WTC11 (cell line): ENCODE measurements at regions not wholly inside any gene's neighbourhood (a gene's known extent, or its start where the extent isn't known, plus 50 kb on each side); places are given as distances from the start of the nearest gene placed in this dataset.

ENCODE experiments used
- ATAC-seq: fragments of 200-7000 bp; cut with Tn5 transposase; 2 replicates; pipeline ENCODE4 v1.10.0; 2021; ENCODE audit warnings: mild to moderate bottlenecking, moderate library complexity
- CTCF ChIA-PET: fragments of 300-600 bp; sonication (Branson Sonifier 250); formaldehyde crosslinking; loops from one replicate; lab custom pipeline; 2021; ENCODE audit warnings: antibody characterized with exemption; lab: Charles Lee
- POLR2A ChIA-PET: fragments of 350-600 bp; sonication (Branson Sonifier 250); formaldehyde crosslinking; loops from one replicate; lab custom pipeline; 2021; ENCODE audit warnings: antibody characterized with exemption; lab: Charles Lee
- DNase-seq: peaks from one replicate; pipeline ENCODE4 v3.0.0; 2021; ENCODE audit warnings: low spot score
- H3K27ac Mint-ChIP-seq: 2 replicates; pipeline ENCODE4 v1.8.0; 2021; ENCODE audit warnings: mixed read lengths
- H3K27me3 Mint-ChIP-seq: 2 replicates; pipeline ENCODE4 v1.8.0; 2021; ENCODE audit warnings: low read depth, mild to moderate bottlenecking, moderate library complexity, mixed read lengths
- H3K36me3 Mint-ChIP-seq: 2 replicates; pipeline ENCODE4 v1.8.0; 2021; ENCODE audit warnings: mixed read lengths
- H3K4me1 Mint-ChIP-seq: 2 replicates; pipeline ENCODE4 v1.8.0; 2022; ENCODE audit warnings: mixed read lengths
- H3K4me3 Mint-ChIP-seq: 2 replicates; pipeline ENCODE4 v1.8.0; 2021; ENCODE audit warnings: mild to moderate bottlenecking, moderate library complexity, mixed read lengths
- H3K9me3 Mint-ChIP-seq: 2 replicates; pipeline ENCODE4 v1.8.0; 2021; ENCODE audit warnings: mixed read lengths
- CBFB ChIP-seq: sonication (generic); formaldehyde crosslinking; IDR thresholded peaks from 2 replicates; pipeline ENCODE4 v1.8.1; 2022; ENCODE audit warnings: mild to moderate bottlenecking, low read depth, missing genetic modification reagents
- FOXK1 ChIP-seq: sonication (generic); formaldehyde crosslinking; IDR thresholded peaks from 2 replicates; pipeline ENCODE4 v1.8.0; 2022; ENCODE audit warnings: mild to moderate bottlenecking, moderate library complexity, missing genetic modification reagents
- FOXP1 ChIP-seq: sonication (generic); formaldehyde crosslinking; IDR thresholded peaks from 2 replicates; pipeline ENCODE4 v1.8.0; 2022; ENCODE audit warnings: missing genetic modification reagents, mild to moderate bottlenecking, moderate library complexity, borderline replicate concordance
- FOXP4 ChIP-seq: sonication (generic); formaldehyde crosslinking; IDR thresholded peaks from 2 replicates; pipeline ENCODE4 v1.8.0; 2022; ENCODE audit warnings: mild to moderate bottlenecking, missing genetic modification reagents
- HMGA2 ChIP-seq: fragments of 250-450 bp; sonication (Bioruptor Pico); IDR thresholded peaks from 2 replicates; pipeline ENCODE4 v1.4.0; 2021; ENCODE audit warnings: mild to moderate bottlenecking, moderate library complexity
- JUN ChIP-seq: sonication (generic); formaldehyde crosslinking; IDR thresholded peaks from 2 replicates; pipeline ENCODE4 v1.8.0; 2023; ENCODE audit warnings: mild to moderate bottlenecking, missing genetic modification reagents
- MYBL2 ChIP-seq: sonication (generic); formaldehyde crosslinking; IDR thresholded peaks from 2 replicates; pipeline ENCODE4 v1.8.1; 2023; ENCODE audit warnings: mild to moderate bottlenecking, moderate library complexity, missing genetic modification reagents
- NR2C2 ChIP-seq: sonication (generic); formaldehyde crosslinking; IDR thresholded peaks from 2 replicates; pipeline ENCODE4 v1.8.0; 2022; ENCODE audit warnings: mild to moderate bottlenecking, missing genetic modification reagents
- PRDM15 ChIP-seq: sonication (generic); formaldehyde crosslinking; IDR thresholded peaks from 2 replicates; pipeline ENCODE4 v1.8.0; 2022; ENCODE audit warnings: missing genetic modification reagents
- SP1 ChIP-seq: sonication (generic); formaldehyde crosslinking; conservative IDR thresholded peaks from 2 replicates; pipeline ENCODE4 v1.8.1; 2022; ENCODE audit warnings: missing genetic modification reagents
- ZBTB21 ChIP-seq: sonication (generic); formaldehyde crosslinking; IDR thresholded peaks from 2 replicates; pipeline ENCODE4 v1.8.1; 2023; ENCODE audit warnings: mild to moderate bottlenecking, missing genetic modification reagents, borderline replicate concordance
- ZNF423 ChIP-seq: fragments of 250-450 bp; sonication (Bioruptor Pico); IDR thresholded peaks from 2 replicates; pipeline ENCODE4 v2.1.2; 2022; ENCODE audit warnings: mild to moderate bottlenecking, moderate library complexity
- TF ChIP-seq, protein P1 (sequence below): fragments of 250-450 bp; sonication (Bioruptor Pico); IDR thresholded peaks from 2 replicates; pipeline ENCODE4 v1.8.0; 2021; ENCODE audit warnings: mild to moderate bottlenecking
- TF ChIP-seq, protein P2 (sequence below): sonication (generic); formaldehyde crosslinking; IDR thresholded peaks from 2 replicates; pipeline ENCODE4 v1.8.0; 2022; ENCODE audit warnings: mild to moderate bottlenecking, missing genetic modification reagents
- TF ChIP-seq, protein P3 (sequence below): sonication (generic); formaldehyde crosslinking; IDR thresholded peaks from 2 replicates; pipeline ENCODE4 v1.8.1; 2022; ENCODE audit warnings: missing genetic modification reagents, borderline replicate concordance

GRCh38 chr4:180751009-180751408, 1492.2 kb upstream of the TENM3 start:
- CTCF ChIA-PET = no interaction called here
- no peaks in the 10 kb centered on the region for H3K4me1 Mint-ChIP-seq
- H3K4me3 Mint-ChIP-seq = no peak overlapping the region
- TF ChIP-seq NR2C2 (CRISPR knock-in tag) = no peak
- TF ChIP-seq, all 79 proteins: peak for 0
- H3K36me3 Mint-ChIP-seq = peaks cover 22% of the 10 kb centered on the region
- no peaks in the 10 kb centered on the region for H3K27me3 Mint-ChIP-seq
- ATAC-seq (no peak), DNase-seq (no peak)
- H3K27ac Mint-ChIP-seq = no peak overlapping the region
- POLR2A ChIA-PET = no interaction called here
- H3K9me3 Mint-ChIP-seq = peaks cover 39% of the 10 kb centered on the region

GRCh38 chr4:180757927-180758326, 1485.3 kb upstream of the TENM3 start:
- Mint-ChIP-seq H3K27me3 (no peaks in the 10 kb centered on the region; the same call in 1 of the 2 replicates), H3K9me3 (peaks cover 16% of the 10 kb centered on the region), H3K4me1 (no peaks in the 10 kb centered on the region), H3K4me3 (no peak overlapping the region), H3K36me3 (peaks cover 8% of the 10 kb centered on the region), H3K27ac (no peak overlapping the region)
- no peak for DNase-seq
- no peak for TF ChIP-seq FOXP1 (CRISPR knock-in tag)
- TF ChIP-seq CBFB = no peak
- TF ChIP-seq ZBTB21 (CRISPR knock-in tag) = no peak
- TF ChIP-seq, protein P1, sequence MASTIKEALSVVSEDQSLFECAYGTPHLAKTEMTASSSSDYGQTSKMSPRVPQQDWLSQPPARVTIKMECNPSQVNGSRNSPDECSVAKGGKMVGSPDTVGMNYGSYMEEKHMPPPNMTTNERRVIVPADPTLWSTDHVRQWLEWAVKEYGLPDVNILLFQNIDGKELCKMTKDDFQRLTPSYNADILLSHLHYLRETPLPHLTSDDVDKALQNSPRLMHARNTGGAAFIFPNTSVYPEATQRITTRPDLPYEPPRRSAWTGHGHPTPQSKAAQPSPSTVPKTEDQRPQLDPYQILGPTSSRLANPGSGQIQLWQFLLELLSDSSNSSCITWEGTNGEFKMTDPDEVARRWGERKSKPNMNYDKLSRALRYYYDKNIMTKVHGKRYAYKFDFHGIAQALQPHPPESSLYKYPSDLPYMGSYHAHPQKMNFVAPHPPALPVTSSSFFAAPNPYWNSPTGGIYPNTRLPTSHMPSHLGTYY = no peak
- TF ChIP-seq MYBL2 (CRISPR knock-in tag) = no peak
- TF ChIP-seq FOXP4 (CRISPR knock-in tag) = no peak
- no peak for TF ChIP-seq JUN (CRISPR knock-in tag)
- no peak for TF ChIP-seq SP1 (CRISPR knock-in tag)
- TF ChIP-seq FOXK1 (CRISPR knock-in tag) = no peak
- TF ChIP-seq PRDM15 (CRISPR knock-in tag) = no peak
- ChIA-PET CTCF (no interaction called here), POLR2A (no interaction called here)
- ATAC-seq = peak; percentile 71

DNA sequence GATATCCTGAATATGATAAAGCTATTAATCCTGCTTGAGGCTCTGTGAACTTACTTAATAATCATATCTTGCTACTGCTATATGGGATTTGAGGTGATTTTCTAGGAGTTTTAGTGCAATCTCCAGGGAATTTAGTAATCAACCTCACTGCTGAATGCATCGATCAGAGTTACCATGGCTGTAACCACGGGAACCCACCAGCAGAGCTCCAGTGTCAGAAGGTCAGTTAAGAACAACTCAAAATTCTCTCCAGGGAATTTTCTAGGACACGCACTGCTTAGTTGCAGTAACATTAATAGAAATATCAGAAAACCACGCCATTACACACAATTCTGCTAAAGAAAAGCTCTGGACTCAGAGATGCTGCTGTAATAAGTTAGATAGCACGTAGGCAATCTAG, 1477.2 kb upstream of the TENM3 start:
- ChIA-PET CTCF (no interaction called here), POLR2A (no interaction called here)
- Mint-ChIP-seq H3K4me3 (no peak overlapping the region), H3K36me3 (peaks cover 23% of the 10 kb centered on the region), H3K4me1 (peaks cover 31% of the 10 kb centered on the region), H3K27ac (no peak overlapping the region), H3K9me3 (peaks cover 22% of the 10 kb centered on the region), H3K27me3 (no peaks in the 10 kb centered on the region)
- no peak; the same call in 1 of the 2 replicates for ATAC-seq
- DNase-seq = no peak
- TF ChIP-seq MYBL2 (CRISPR knock-in tag) (no peak), FOXP1 (CRISPR knock-in tag) (no peak), HMGA2 (CRISPR knock-in tag) (no peak), ZBTB21 (CRISPR knock-in tag) (no peak), ZNF423 (CRISPR knock-in tag) (no peak)
- TF ChIP-seq, protein P2, sequence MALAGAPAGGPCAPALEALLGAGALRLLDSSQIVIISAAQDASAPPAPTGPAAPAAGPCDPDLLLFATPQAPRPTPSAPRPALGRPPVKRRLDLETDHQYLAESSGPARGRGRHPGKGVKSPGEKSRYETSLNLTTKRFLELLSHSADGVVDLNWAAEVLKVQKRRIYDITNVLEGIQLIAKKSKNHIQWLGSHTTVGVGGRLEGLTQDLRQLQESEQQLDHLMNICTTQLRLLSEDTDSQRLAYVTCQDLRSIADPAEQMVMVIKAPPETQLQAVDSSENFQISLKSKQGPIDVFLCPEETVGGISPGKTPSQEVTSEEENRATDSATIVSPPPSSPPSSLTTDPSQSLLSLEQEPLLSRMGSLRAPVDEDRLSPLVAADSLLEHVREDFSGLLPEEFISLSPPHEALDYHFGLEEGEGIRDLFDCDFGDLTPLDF = no peak
- TF ChIP-seq, protein P3, sequence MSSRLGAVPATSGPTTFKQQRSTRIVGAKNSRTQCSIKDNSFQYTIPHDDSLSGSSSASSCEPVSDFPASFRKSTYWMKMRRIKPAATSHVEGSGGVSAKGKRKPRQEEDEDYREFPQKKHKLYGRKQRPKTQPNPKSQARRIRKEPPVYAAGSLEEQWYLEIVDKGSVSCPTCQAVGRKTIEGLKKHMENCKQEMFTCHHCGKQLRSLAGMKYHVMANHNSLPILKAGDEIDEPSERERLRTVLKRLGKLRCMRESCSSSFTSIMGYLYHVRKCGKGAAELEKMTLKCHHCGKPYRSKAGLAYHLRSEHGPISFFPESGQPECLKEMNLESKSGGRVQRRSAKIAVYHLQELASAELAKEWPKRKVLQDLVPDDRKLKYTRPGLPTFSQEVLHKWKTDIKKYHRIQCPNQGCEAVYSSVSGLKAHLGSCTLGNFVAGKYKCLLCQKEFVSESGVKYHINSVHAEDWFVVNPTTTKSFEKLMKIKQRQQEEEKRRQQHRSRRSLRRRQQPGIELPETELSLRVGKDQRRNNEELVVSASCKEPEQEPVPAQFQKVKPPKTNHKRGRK (CRISPR knock-in tag) = no peak
